Cardiac muscle cell (in vitro differentiated cells and primary cell): ENCODE measurements at regions not wholly inside any gene's neighbourhood (a gene's known extent, or its start where the extent isn't known, plus 50 kb on each side); places are given as distances from the start of the nearest gene placed in this dataset.

Experiments used
- DNase-seq, 2 donors: peaks; one replicate each; pipeline versions ENCODE4 v3.0.0 to v3.0.0-alpha.2; 2010 to 2017; ENCODE audit warnings: low read depth in 1 of 2, low spot score in 1 of 2
- H3K27ac ChIP-seq: fragments of 200-600 bp; sonication (generic); 2 replicates; pipeline ENCODE4 v1.5.1; 2016
- H3K27me3 ChIP-seq: fragments of 200-600 bp; sonication (generic); 2 replicates; pipeline ENCODE4 v1.6.0; 2016; ENCODE audit warnings: control low read depth
- H3K36me3 ChIP-seq: fragments of 200-600 bp; sonication (generic); 2 replicates; pipeline ENCODE4 v1.5.1; 2016; ENCODE audit warnings: control low read depth
- H3K4me1 ChIP-seq: fragments of 200-600 bp; sonication (generic); 2 replicates; pipeline ENCODE4 v1.8.1; 2017; ENCODE audit warnings: low read depth, mild to moderate bottlenecking, mixed run types
- H3K4me3 ChIP-seq: fragments of 200-600 bp; sonication (generic); 2 replicates; pipeline ENCODE4 v1.5.1; 2016; ENCODE audit warnings: mild to moderate bottlenecking
- H3K9me3 ChIP-seq: fragments of 200-600 bp; sonication (generic); 2 replicates; pipeline ENCODE4 v1.5.1; 2017; ENCODE audit warnings: low read depth, mild to moderate bottlenecking, control low read depth
- CTCF ChIP-seq: IDR thresholded peaks from 2 replicates; pipeline ENCODE4 v1.5.1; 2012; ENCODE audit warnings: low read depth, mild to moderate bottlenecking, low read length

- H3K4me3 ChIP-seq, result no peak overlapping the region
- no peaks in the 10 kb centered on the region for H3K36me3 ChIP-seq
- H3K9me3 ChIP-seq, result no peaks in the 10 kb centered on the region
- no peak for DNase-seq
- H3K27me3 ChIP-seq, result no peaks in the 10 kb centered on the region
- H3K4me1 ChIP-seq, result no peaks in the 10 kb centered on the region
- TF ChIP-seq CTCF, result no peak
- H3K27ac ChIP-seq, result no peak overlapping the region
These were observed 157.3 kb downstream of the FAM83B start for GRCh38 chr6:55003719-55004430.

- H3K9me3 ChIP-seq, result no peaks in the 10 kb centered on the region
- no peak for TF ChIP-seq CTCF
- no peak for DNase-seq
These were observed 162.6 kb downstream of the FAM83B start for GRCh38 chr6:55009131-55009530.

GRCh38 chr6:55011034-55011433 is 163.3 kb upstream of the HCRTR2 start:
- H3K36me3 ChIP-seq, result no peaks in the 10 kb centered on the region
- no peaks in the 10 kb centered on the region for H3K9me3 ChIP-seq
- no peak overlapping the region for H3K27ac ChIP-seq
- H3K27me3 ChIP-seq, result no peaks in the 10 kb centered on the region
- TF ChIP-seq CTCF, result no peak
- no peak overlapping the region for H3K4me3 ChIP-seq
- H3K4me1 ChIP-seq, result no peaks in the 10 kb centered on the region
- no peak for DNase-seq

More at GRCh38 chr6:55009131-55009530, 162.6 kb downstream of the FAM83B start:
- Histone ChIP-seq H3K4me1 (no peaks in the 10 kb centered on the region), H3K4me3 (no peak overlapping the region), H3K36me3 (no peaks in the 10 kb centered on the region), H3K27ac (no peak overlapping the region), H3K27me3 (no peaks in the 10 kb centered on the region)

- TF ChIP-seq CTCF, result no peak
- DNase-seq, result no peak
- no peaks in the 10 kb centered on the region for H3K27me3 ChIP-seq
- H3K4me1 ChIP-seq, result no peaks in the 10 kb centered on the region
- no peaks in the 10 kb centered on the region for H3K9me3 ChIP-seq
- no peaks in the 10 kb centered on the region for H3K36me3 ChIP-seq
- H3K27ac ChIP-seq, result no peak overlapping the region
- H3K4me3 ChIP-seq, result no peak overlapping the region
These were observed 161.9 kb upstream of the HCRTR2 start for GRCh38 chr6:55012454-55012853.

- no peaks in the 10 kb centered on the region for H3K4me1 ChIP-seq
- no peaks in the 10 kb centered on the region for H3K27me3 ChIP-seq
- no peak for TF ChIP-seq CTCF
- no peak for DNase-seq
- no peaks in the 10 kb centered on the region for H3K9me3 ChIP-seq
- H3K4me3 ChIP-seq, result no peak overlapping the region
- no peak overlapping the region for H3K27ac ChIP-seq
- no peaks in the 10 kb centered on the region for H3K36me3 ChIP-seq
These were observed 159.8 kb upstream of the HCRTR2 start for GRCh38 chr6:55014321-55015088.
